GM19099 (cell line): ENCODE measurements at regions not wholly inside any gene's neighbourhood (a gene's known extent, or its start where the extent isn't known, plus 50 kb on each side); places are given as distances from the start of the nearest gene placed in this dataset.

ENCODE experiments used
- POLR2A ChIP-seq: IDR thresholded peaks from 3 replicates; pipeline ENCODE4 v1.6.1; 2011; ENCODE audit warnings: low read depth; ENCODE audit not compliant: insufficient read length; ENCODE audit errors: extremely low read depth

- no peak for TF ChIP-seq POLR2A
These were observed 50.5 kb upstream of the ZNF438 start for GRCh38 chr10:31081937-31082840.

- no peak for TF ChIP-seq POLR2A
These were observed 52.1 kb upstream of the ZNF438 start for GRCh38 chr10:31083765-31084184.

DNA sequence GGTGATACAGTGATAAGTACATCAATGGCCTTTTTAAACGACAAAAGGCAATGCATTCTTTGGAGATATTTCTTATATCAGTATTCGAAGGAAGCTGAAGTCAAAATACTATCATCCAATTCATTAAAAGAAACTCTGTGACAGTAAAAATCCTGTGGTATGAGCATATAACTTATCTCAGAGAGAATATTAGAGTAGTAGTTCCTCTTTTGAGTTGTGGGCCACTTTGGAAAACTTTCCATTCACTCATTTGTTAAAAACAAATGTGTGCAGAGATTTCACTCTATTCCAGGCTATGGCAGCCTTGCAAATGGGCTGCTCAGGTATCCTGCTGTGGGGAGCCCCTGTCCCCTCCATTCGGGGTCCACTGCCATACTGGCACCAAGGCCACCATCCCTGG, 55.3 kb upstream of the ZNF438 start:
- TF ChIP-seq POLR2A = no peak

- no peak for TF ChIP-seq POLR2A
These were observed 56.2 kb upstream of the ZNF438 start for GRCh38 chr10:31087851-31088250.

DNA sequence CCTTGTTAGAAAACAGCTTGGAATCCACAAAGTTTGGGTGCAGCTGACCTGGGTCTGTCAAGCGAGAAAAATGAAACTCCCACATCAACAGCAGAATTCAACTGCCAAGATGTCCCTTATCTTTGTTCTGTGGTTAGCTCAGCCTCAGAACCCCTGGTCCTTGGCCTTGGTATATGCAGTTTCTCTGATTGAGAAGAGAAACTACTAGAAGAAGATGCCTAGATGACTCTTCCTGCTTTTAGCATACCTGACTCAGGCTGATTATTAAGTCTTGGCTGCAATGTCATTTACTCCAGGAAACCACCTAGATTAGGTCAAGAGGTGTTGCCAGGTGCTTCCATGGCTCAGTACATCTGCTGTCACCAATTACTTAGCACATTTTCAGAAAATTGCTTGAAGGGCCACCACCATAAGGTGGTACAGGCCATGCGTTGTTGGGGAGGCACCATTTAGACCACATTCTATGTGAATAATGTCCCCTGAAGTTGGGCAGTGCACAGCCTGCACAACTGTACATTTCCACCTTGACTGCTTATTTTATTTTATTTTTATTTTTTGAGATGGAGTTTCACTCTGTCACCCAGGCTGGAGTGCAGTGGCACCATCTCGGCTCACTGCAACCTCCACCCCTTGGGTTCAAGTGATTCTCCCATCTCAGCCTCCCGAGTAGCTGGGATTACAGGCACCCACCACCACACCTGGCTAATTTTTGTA, 59.4 kb upstream of the ZNF438 start:
- no peak for TF ChIP-seq POLR2A

DNA sequence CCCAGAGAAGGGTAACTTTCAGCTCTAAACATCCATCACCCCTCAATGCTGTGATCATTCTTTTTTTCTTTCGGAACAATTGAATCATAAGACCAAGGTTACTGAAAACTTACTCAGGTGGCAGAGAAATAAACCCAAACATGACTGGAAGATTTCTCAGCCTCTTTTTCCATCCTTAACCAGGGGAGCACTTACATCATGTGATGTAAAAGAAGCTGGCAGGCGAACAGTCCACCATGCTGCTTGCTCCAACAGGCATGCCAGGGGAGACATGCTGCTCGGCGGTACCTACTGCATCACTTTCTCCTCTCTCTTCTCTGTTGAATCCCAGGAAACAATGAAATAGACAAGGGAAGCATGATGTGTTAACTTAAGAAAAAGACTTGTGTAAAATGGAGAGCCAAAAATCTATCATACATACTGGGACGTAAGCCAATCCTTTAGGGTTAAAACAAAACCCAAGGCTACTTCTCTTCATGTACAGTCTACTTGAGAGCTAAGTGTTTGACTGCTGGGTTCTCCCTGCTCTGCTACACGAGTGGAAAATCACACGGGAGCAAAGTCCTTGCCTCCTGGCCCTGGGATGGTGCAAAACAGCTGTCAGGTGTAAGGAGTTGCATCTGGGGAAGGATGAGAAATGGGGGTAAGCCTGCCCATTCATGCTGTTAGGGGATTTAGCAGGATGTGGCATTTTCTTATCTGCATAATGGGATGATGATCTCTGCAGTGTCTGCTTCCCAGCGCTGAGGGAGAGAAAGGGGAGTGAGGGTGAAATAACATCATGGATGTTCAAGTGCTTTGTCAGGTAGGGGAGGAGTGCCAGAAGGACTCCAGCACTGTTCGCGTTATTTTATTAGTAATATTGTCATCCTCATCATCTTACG, 64.3 kb upstream of the ZNF438 start:
- TF ChIP-seq POLR2A = no peak

DNA sequence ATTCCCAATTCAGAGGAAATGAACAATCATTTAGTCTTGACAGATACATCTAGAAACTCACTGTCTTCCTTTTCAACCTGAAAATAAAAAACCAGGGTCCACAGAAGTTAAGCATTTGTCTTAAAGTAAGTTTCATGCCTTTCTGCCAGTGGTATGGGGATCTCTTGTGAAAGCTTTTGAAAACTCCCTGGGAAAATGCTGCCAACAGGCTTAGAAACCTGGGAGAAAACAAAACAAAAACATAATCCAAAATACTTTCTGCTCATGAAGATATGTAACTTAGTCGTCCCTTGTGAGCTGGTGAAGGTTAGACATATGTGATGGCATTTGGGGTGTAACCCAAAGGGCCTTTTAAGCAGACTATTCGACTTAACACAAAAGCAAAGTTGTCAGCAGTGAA, 66.4 kb upstream of the ZNF438 start:
- TF ChIP-seq POLR2A = no peak

DNA sequence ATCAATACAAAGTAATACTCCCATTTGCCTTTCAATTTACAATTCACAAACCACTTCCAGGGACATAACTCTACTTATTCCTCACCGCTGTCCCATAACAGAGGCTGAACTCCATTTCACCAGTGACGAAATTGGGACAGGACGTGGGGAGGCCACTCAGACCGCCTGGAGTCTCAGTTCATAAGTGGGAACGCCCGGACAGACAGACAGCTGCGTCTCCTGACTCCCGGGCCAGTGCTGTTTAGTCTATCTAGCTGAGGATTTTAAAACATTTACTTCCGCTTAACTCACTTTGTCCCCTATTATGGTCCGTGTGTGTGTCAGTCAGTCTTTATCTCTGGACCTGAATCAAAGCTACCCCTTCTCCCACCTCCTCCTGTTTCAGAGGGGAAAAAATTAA, 67.4 kb upstream of the ZNF438 start:
- no peak for TF ChIP-seq POLR2A

DNA sequence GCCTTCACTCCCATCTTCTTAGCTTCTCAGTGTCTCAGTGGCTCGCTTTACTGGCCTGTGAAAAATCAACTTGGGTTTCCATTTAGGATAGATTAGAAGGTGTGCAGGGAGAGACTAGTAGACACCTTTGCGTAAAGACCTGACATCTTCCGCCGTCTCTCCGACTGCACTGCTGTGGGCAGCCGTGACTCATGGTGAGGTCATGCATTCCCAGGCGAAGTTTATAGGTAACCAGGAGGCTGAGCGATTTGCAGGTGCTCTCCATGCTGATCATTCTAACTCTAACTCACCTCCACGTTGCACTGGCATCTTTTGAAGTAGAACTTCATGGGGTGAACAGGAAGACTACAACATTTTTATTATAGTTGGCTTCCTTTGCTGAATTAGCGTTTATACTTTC, 68.0 kb upstream of the ZNF438 start:
- TF ChIP-seq POLR2A = no peak

GRCh38 chr10:31100115-31100601, 68.5 kb upstream of the ZNF438 start:
- TF ChIP-seq POLR2A = no peak

DNA sequence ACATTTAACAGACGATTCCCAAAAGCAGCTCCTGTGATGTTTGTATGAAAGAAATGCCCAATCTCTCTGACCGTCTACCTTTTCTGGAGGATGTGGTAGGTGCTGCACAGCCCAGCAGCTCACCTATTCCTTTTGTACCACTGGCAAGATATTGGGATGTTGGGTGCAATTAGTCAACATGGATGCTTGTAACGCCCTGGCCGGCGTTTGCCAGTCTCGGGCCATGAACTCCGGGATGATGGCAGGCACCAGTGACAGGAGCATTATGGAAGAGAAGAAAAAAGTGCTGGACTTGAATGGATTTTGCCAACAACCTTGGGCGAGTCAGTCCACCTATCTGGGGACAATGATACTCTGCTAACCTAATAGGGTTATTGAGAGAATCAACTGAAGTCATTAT, 69.0 kb upstream of the ZNF438 start:
- TF ChIP-seq POLR2A = no peak

DNA sequence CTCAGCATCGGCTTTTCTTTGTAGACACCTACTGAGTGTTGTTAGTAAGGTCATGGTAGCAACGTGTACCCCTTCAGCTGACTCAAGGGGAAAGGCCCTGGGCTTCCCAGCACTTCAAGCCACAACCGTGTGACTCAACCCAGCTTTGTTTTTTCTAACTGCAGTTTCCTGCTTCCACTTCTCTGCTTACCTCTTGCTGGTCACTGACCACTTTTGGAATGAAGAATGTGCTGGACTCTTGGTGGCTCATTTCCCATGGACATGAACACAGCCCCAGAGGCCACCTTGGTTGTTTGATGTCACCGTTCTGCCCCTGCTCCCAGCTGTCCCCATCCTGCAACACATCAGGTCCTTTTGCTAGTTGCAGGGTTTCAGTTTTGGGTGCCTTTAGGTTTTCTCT, 69.5 kb upstream of the ZNF438 start:
- no peak for TF ChIP-seq POLR2A

GRCh38 chr10:31102421-31102820, 70.8 kb upstream of the ZNF438 start:
- TF ChIP-seq POLR2A = no peak

GRCh38 chr10:31103112-31103511, 71.4 kb upstream of the ZNF438 start:
- TF ChIP-seq POLR2A = no peak

- no peak for TF ChIP-seq POLR2A
These were observed 81.3 kb upstream of the ZNF438 start for GRCh38 chr10:31112961-31113360.
